ENCODE measurements at regions not wholly inside any gene's neighbourhood (a gene's known extent, or its start where the extent isn't known, plus 50 kb on each side); places are given as distances from the start of the nearest gene placed in this dataset.
"Not testable (repeated sequence)": the region's sequence is repeated elsewhere in the genome, so short reads cannot be mapped to it uniquely, and the experiment has no call there.

DNA sequence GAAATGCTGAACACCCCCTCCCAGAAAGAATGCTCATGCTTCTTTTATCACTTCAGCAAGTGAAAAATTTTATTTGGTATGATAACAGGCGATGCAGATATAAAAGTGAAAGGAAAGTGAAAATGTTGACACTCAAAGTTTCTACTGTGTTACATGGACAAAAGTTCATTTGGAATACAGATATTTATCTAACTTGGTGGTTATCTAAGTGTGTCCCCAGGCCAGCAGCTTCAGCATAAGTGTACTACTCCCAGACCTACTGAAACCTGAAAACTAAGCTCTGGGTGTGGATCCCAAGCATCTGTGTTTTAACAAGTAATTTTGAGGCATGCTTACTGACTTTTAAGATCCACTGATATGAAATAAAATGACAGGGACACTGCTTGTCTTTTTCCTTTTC lies 157.1 kb upstream of the BCHE start:
- DNase-seq = no peak

GRCh38 chr3:165984589-165984988 lies 147.4 kb upstream of the BCHE start:
- DNase-seq = no peak

GRCh38 chr3:165983284-165983683 lies 146.1 kb upstream of the BCHE start:
- DNase-seq = peak; percentile 7

- DNase-seq = no peak
Observed at GRCh38 chr3:165981318-165981717, 144.1 kb upstream of the BCHE start.

DNA sequence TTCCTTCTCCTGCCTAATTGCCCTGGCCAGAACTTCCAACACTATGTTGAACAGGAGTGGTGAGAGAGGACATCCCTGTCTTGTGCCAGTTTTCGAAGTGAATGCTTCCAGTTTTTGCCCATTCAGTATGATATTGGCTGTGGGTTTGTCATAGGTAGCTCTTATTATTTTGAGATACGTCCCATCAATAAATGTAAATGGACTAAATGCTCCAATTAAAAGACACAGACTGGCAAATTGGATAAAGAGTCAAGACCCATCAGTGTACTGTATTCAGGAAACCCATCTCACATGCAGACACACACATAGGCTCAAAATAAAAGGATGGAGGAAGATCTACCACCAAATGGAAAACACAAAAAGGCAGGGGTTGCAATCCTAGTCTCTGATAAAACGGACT lies 123.6 kb upstream of the BCHE start:
- not testable (repeated sequence) for DNase-seq

GRCh38 chr3:165954171-165954570 lies 116.9 kb upstream of the BCHE start:
- DNase-seq = no peak

GRCh38 chr3:165946360-165946759 lies 109.1 kb upstream of the BCHE start:
- DNase-seq = peak; percentile 11

GRCh38 chr3:165938986-165939540 lies 101.8 kb upstream of the BCHE start:
- DNase-seq = no peak

- not testable (repeated sequence) for DNase-seq
Observed at GRCh38 chr3:165936081-165936480, 98.9 kb upstream of the BCHE start.

- not testable (repeated sequence) for DNase-seq
Observed at GRCh38 chr3:165924301-165924791, 87.1 kb upstream of the BCHE start.

DNA sequence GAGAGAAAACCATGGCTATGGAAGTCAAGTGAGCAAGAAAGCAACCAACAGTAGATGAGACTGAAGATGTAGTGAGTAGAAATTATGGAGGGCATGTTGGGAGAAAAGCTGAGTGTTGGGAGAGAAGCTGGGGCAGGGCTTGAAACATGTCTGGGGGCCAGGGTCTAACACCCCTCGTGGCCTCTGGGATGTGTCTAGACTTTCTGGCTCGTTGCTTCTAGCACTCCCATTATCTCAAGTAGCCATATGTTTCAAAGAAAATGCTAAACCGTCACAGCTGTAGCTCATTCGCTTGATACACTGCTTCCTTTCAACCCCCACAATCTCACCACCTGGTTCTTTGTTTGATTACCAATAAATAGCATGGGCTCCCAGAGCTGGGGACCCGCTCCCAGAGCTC lies 83.8 kb upstream of the BCHE start:
- DNase-seq = no peak

GRCh38 chr3:165919284-165919683 lies 82.1 kb upstream of the BCHE start:
- no peak for DNase-seq

GRCh38 chr3:165918657-165918979 lies 81.4 kb upstream of the BCHE start:
- DNase-seq = no peak

- DNase-seq = not testable (repeated sequence)
Observed at GRCh38 chr3:165917938-165918656, 80.9 kb upstream of the BCHE start.

DNA sequence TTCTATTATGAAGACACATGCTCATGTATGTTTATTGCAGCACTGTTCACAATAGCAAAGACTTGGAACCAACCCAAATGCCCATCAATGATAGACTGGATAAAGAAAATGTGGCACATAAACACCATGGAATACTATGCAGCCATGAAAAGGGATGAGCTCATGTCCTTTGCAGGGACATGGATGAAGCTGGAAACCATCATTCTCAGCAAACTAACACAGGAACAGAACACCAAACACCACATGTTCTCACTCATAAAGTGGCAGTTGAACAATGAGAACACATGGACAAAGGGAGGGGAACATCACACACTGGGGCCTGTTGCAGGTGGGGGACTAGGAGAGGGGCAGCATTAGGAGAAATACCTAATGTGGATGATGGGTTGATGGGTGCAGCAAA lies 77.9 kb upstream of the BCHE start:
- not testable (repeated sequence) for DNase-seq

- DNase-seq = no peak
Observed at GRCh38 chr3:165903885-165904630, 66.8 kb upstream of the BCHE start.

GRCh38 chr3:165899066-165899465 lies 61.8 kb upstream of the BCHE start:
- no peak for DNase-seq

DNA sequence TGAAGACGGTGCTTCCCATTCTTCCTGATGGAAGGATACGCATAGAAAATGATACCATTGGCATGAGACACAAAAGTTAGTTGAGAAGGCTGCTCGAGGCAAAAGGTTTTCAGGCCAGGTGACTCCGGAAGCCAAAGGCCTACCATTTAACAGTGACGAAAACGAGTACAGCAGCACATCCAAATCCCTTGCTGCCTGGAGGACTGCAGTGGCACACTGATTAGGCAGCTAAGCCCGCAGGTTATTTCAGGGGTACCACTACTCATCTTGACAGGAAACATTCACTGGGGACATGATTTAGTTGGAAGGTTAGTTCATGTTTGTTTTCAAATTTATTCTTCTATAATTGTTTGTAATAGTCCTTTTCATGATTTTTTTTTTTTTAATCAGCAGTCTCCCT lies 59.9 kb upstream of the BCHE start:
- no peak for DNase-seq

GRCh38 chr3:165895919-165896318 lies 58.7 kb upstream of the BCHE start:
- peak; percentile 45 for DNase-seq

DNA sequence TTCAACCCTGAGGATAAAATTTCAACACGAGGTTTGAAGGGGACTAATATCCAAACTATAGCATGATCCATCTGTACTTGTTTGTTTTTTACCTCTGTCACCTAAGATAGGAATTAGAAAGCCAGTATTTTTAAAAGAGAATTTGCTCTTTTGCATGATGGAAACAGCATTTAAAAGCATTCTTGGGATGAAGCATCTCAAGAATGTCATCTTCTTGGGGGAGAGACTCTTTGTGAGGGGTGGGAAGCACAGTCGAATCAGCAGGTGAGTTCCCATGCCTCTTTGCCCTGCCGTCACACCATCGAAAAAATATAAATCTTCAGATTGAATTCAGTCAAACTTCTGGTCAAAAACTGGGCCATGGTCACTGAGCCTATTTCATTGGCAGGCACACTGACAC lies 55.3 kb upstream of the BCHE start:
- no peak for DNase-seq
